ENCODE measurements at regions not wholly inside any gene's neighbourhood (a gene's known extent, or its start where the extent isn't known, plus 50 kb on each side); places are given as distances from the start of the nearest gene placed in this dataset.

GRCh38 chr9:134515026-134515821 lies 126.4 kb upstream of the COL5A1 start:
- TF ChIP-seq, protein P1, sequence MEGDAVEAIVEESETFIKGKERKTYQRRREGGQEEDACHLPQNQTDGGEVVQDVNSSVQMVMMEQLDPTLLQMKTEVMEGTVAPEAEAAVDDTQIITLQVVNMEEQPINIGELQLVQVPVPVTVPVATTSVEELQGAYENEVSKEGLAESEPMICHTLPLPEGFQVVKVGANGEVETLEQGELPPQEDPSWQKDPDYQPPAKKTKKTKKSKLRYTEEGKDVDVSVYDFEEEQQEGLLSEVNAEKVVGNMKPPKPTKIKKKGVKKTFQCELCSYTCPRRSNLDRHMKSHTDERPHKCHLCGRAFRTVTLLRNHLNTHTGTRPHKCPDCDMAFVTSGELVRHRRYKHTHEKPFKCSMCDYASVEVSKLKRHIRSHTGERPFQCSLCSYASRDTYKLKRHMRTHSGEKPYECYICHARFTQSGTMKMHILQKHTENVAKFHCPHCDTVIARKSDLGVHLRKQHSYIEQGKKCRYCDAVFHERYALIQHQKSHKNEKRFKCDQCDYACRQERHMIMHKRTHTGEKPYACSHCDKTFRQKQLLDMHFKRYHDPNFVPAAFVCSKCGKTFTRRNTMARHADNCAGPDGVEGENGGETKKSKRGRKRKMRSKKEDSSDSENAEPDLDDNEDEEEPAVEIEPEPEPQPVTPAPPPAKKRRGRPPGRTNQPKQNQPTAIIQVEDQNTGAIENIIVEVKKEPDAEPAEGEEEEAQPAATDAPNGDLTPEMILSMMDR (conservative IDR thresholded peaks at IDR 0.05; ENCODE audit: control insufficient read depth, insufficient read depth, low read depth, low read length) = no peak
- DNase-seq (ENCODE audit: low read depth) = peak; percentile 76
- no peak overlapping the region for H3K4me3 ChIP-seq (ENCODE audit: control insufficient read depth, low read depth, low read length)

DNA sequence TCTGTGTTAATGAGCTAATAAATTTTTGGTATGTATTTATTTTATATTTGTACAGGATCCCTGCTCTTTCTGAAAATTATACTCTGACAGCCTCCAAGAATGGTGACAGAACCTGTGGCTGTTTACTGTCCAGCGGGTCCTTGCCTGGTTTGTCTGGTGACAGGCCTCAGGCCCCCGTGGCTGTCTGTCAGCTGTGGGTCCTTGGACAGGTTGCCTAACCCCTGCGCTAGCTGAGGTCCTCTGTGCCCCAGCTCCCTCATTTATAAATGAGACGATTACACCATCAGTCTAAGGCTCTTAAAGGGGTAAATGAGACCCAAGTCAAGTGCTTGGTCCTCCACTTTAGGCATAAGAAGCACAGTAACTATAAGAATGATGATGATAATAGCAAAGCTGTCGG lies 125.1 kb upstream of the COL5A1 start:
- no peak overlapping the region for H3K4me3 ChIP-seq (ENCODE audit: control insufficient read depth, low read depth, low read length)
- TF ChIP-seq, protein P1 (conservative IDR thresholded peaks at IDR 0.05; ENCODE audit: control insufficient read depth, insufficient read depth, low read depth, low read length) = no peak

GRCh38 chr9:134517069-134517680 lies 124.4 kb upstream of the COL5A1 start:
- no peak overlapping the region for H3K4me3 ChIP-seq (ENCODE audit: control insufficient read depth, low read depth, low read length)
- no peak for DNase-seq (ENCODE audit: low read depth)
- TF ChIP-seq, protein P1 (conservative IDR thresholded peaks at IDR 0.05; ENCODE audit: control insufficient read depth, insufficient read depth, low read depth, low read length) = no peak

More for the DNA sequence above, 125.1 kb upstream of the COL5A1 start:
- no peak for DNase-seq (ENCODE audit: low read depth)

- no peak overlapping the region for H3K4me3 ChIP-seq (ENCODE audit: control insufficient read depth, low read depth, low read length)
- TF ChIP-seq, protein P1 (conservative IDR thresholded peaks at IDR 0.05; ENCODE audit: control insufficient read depth, insufficient read depth, low read depth, low read length) = no peak
- peak; percentile 83 for DNase-seq (ENCODE audit: low read depth)
Observed at GRCh38 chr9:134518004-134518606, 123.5 kb upstream of the COL5A1 start.

DNA sequence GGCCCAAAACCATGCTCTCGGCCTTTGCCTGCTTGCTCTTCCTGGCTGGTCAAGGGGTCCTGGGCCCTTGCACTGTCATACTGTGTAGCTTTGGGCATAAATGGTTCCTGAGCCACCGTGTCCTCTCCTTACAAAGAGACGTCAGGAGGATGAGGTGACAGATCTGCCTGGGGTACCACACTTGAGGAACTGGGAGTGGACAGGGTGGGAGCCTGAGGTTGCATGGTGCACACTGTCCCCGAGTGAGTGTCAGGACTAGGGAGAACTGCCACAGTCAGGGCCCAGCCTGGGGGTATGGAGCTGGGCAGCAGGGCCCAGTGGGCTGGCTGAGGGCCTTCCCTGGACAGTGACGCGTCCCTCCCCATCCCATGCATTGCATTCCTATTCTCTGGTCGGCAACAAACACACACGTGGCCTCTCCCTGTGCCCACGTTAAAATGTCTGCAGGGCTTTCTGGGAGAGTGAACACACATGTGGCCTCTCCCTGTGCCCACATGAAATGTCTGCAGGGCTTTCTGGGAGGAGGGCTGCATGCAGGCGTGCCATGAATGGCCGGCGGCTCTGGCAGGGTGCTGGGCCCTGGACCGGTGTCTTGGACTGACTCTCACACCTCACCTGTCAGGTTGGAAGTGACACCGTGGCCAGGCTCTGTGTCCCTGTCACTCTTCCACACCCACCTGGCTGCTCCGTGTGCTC lies 122.1 kb upstream of the COL5A1 start:
- TF ChIP-seq, protein P1 (conservative IDR thresholded peaks at IDR 0.05; ENCODE audit: control insufficient read depth, insufficient read depth, low read depth, low read length) = no peak
- no peak for DNase-seq (ENCODE audit: low read depth)
- H3K4me3 ChIP-seq (ENCODE audit: control insufficient read depth, low read depth, low read length) = no peak overlapping the region

- TF ChIP-seq, protein P1 (conservative IDR thresholded peaks at IDR 0.05; ENCODE audit: control insufficient read depth, insufficient read depth, low read depth, low read length) = no peak
- no peak overlapping the region for H3K4me3 ChIP-seq (ENCODE audit: control insufficient read depth, low read depth, low read length)
- DNase-seq (ENCODE audit: low read depth) = no peak
Observed at GRCh38 chr9:134521817-134522501, 119.6 kb upstream of the COL5A1 start.

All from fibroblast of mammary gland (primary cell).